Muscle of arm (tissue), 1 donor: ENCODE measurements at regions not wholly inside any gene's neighbourhood (a gene's known extent, or its start where the extent isn't known, plus 50 kb on each side); places are given as distances from the start of the nearest gene placed in this dataset.
"Not testable (repeated sequence)": the region's sequence is repeated elsewhere in the genome, so short reads cannot be mapped to it uniquely, and the experiment has no call there.

Source experiments
- DNase-seq: peaks from one replicate; pipeline ENCODE4 v3.0.0-alpha.2; 2013

DNA sequence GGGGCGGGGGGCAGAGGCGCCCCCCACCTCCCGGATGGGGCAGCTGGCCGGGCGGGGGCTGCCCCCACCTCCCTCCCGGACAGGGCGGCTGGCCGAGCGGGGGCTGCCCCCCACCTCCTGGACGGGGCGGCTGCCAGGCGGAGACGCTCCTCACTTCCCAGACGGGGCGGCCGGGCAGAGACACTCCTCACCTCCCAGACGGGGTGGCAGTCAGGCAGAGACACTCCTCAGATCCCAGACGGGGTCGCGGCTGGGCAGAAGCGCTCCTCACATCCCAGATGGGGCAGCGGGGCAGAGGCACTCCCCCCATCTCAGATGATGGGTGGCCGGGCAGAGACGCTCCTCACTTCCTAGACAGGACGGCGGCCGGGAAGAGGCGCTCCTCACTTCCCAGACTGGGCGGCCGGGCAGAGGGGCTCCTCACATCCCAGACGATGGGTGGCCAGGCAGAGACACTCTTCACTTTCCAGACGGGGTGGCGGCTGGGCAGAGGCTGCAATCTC, 240.1 kb downstream of the NPIPA7 start:
- DNase-seq, result not testable (repeated sequence)

GRCh38 chr16:16624367-16624766, 245.4 kb downstream of the NPIPA7 start:
- DNase-seq, result not testable (repeated sequence)

GRCh38 chr16:16625140-16625539, 246.2 kb downstream of the NPIPA7 start:
- not testable (repeated sequence) for DNase-seq

DNA sequence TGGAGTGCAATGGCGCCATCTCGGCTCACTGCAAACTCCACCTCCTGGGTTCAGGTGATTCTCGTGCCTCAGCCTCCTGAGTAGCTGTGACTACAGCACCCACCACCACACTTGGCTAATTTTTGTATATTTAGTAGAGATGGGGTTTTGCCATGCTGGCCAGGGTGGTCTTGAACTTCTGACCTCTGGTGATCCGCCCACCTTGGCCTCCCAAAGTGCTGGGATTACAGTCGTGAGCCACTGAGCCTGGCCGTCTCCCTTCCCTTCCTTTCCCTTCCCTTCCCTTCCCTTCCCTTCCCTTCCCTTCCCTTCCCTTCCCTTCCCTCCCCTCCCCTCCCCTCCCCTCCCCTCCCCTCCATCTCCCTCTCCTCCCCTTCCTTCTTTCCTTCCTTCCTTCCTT, 248.9 kb downstream of the NPIPA7 start:
- not testable (repeated sequence) for DNase-seq

GRCh38 chr16:16638231-16638630, 259.3 kb downstream of the NPIPA7 start:
- not testable (repeated sequence) for DNase-seq

- not testable (repeated sequence) for DNase-seq
Measured at GRCh38 chr16:16638714-16639113, 259.8 kb downstream of the NPIPA7 start.

DNA sequence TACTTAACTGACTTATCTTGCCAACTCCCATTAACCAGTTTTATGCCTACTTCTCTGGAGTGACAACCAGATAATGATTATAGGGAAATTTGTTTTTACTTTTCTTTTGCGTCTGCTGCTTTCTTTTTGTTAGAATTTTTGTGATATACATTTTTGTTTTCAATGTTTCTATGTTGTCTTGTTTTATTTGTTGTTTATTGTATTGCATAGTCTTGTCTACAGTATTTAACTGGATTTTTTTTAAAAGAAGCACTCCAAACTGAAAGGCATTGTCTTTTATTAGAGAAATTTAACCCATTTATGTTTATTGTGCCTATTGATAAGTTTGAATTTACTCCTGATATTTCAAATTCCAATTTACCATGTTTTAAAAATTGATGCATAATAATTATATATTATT, 264.9 kb downstream of the NPIPA7 start:
- not testable (repeated sequence) for DNase-seq

GRCh38 chr16:16648002-16648401, 269.1 kb downstream of the NPIPA7 start:
- not testable (repeated sequence) for DNase-seq

- not testable (repeated sequence) for DNase-seq
Measured at GRCh38 chr16:16672180-16672812, 293.4 kb downstream of the NPIPA7 start.

DNA sequence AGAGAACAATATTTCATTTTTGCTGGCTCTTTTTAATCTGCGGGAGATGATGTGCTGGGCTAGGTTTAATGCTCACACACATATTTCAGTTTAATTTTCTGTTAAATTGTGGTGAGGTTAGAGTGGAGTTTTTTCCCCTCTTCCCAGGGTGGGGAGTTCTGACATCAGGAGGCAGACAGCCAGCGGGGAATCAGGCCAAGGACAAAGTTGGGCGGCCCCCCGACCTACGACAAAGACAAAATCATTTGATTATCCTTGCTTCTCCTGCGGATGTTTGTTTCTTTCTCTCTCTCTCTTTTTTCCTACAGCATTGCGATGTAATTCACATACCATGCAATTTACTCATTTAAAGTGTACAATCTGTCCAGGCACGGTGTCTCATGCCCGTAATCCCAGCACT, 295.9 kb downstream of the NPIPA7 start:
- DNase-seq, result not testable (repeated sequence)

DNA sequence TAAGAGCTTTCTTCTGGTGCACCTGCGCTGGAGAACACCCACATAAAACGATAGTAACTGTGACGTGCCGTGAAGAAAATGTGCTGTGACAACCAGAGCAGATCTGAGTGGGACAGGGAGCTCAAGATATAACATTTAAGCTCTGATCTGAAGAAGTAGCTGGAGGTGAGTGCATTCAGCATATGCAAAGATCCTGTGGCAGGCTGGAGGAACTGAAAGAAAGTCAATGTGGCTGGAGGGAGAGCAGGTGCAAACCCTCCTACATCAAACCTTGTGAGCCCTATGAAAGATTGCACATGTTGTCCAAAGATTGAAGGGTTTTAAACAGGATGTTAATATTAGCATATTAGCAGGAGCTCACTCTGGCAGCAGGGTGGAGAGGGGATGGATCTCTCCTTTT, 342.9 kb downstream of the NPIPA7 start:
- not testable (repeated sequence) for DNase-seq

DNA sequence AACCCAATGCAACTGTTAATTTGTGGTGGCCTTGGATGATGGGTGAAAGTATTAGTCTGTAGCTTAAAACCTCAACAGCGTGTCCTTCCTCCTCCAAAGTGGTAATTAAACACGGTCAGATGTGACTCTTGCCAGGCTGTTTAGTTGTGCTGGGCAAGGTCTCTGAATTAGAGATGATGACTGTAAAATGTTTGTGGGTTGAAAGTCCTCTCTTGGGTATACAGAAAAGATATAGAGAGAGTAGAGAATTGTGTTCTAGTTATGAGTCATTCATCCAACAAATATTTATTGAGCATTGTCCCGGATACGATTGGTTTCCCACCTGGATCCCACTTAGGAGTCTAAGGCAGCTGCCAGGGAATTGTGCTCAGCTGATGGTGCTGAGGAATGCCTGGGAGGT, 343.7 kb downstream of the NPIPA7 start:
- not testable (repeated sequence) for DNase-seq

DNA sequence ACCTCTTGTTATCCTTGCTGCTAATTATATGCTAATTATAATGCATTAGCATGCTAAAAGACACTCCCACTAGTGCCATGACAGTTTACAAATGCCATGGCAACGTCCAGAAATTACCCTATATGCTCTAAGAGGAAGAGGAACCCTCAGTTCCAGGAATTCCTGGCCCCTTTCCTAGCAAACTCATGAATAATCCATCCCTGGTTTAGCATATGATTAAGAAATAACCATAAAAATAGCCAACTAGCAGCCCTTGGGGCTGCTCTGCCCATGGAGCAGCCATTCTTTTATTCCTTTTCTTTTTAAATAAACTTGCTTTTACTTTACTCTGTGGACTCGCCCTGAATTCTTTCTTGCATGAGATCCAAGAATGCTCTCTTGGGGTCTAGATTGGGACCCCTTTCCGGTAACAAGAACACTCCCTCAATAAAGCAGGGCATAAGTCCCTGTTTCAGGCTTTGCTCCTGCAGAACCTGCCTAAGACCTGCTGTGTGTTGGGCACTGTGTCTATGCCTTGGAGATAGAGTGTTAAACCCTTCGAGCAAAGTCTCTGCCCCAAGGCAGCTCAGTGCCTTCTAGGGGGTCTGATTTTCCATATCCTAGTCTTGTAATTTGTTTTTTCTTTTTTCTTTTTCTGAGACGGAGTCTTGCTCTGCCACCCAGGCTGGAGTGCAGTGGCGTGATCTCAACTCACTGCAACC, 345.0 kb downstream of the NPIPA7 start:
- not testable (repeated sequence) for DNase-seq

DNA sequence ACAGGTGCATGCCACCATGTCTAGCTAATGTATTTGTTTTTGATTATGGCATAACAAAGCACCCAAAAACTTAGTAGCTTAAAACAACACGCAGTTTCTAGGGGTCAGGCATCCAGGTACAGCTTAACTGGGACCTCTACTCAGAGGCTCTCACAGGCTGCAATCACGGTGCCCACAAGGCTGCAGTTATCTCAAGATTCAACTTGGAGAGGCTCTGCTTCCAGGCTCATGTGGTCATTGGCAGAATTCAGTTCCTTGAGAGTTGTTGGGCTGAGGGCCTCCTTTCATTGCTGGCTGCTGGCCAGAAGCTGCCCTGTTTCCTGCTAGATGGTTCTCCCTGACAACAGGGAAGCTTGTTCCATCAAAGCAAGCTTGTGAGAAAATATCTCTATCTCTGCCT, 348.1 kb downstream of the NPIPA7 start:
- DNase-seq, result not testable (repeated sequence)

DNA sequence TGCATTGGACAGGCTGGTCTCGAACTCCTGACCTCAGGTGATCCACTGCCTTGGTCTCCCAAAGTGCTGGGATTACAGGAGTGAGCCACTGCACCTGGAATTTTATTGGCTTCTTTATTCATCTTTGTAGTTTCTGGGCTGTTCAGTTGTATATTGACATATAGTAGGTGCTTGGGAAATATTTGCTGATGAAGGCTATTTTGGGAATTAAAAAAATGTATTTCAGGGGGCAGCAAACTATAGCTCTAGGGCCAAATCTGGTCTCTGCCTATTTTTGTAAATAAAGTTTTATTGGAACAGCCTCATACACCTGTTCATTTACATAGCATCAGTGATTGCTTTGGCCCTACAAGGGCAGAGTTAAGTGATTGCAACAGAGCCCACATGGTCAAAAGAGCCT, 363.6 kb downstream of the NPIPA7 start:
- not testable (repeated sequence) for DNase-seq

DNA sequence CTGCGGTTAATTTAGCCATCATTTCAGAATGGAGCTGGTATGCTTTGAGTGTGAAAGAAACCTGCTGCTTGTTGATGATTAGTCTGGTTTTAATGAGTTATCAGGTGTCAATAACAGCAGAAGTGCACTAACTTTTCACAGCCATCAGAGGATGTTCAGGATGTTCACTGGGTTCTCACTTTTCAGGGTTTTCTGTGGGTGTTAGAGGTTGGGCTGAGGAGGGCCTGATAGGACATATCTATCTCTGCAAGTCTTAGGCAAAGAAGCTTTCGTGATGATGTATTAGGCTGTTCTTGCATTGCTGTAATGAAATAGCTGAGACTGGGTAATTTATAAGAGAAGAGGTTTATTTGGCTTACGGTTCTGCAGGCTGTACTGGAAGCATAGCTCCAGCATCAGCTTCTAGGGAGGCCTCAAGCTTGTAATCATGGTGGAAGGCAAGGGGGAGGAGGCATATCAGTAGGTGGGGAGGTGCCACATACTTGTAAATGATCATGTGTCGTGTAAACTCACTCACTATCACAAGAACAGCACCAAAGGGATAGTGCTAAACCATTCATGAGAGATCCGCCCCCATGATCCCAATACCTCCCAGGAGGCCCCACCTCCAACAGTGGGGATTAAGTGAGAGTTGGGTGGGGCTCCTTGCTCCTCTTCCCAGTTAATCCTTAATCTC, 376.2 kb downstream of the NPIPA7 start:
- not testable (repeated sequence) for DNase-seq

DNA sequence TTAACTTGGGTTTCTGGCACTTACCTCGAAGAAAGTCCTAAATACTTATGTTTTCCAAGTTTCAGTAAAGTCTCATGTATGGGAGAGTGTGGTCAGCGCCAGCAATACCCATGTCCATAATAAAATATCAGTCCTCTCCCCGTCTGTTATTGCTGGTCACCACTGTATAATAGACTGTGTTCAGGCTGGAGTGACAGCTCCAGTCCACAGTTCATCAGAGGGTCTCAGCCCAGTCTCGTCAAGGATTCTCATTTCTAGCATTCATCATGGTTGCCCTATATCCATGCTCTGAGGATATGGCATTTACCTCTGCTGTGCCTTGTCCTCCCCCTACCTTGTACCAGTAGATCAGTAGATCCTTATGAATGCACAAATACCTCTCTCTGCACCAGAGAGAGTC, 384.5 kb downstream of the NPIPA7 start:
- DNase-seq, result no peak

GRCh38 chr16:16770717-16771116, 391.8 kb downstream of the NPIPA7 start:
- DNase-seq, result not testable (repeated sequence)

DNA sequence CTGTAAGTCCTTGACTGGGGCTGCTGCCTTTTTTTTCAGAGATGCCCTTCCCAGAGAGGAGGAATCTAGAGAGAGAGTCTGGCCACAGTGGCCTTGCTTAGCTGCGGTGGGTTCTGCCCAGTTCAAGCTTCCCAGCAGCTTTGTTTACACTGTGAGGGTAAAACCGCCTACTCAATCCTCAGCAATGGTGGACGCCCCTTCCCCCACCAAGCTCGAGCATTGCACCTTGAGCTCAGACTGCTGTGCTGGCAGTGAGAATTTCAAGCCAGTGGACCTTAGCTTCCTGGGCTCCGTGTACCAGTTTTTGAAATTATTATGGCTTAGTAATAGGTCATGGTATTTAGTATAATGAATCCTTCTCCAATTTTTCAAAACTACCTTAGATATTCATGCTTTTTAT, 395.4 kb downstream of the NPIPA7 start:
- no peak for DNase-seq

- no peak for DNase-seq
Measured at GRCh38 chr16:16778332-16778731, 399.4 kb downstream of the NPIPA7 start.

- DNase-seq, result no peak
Measured at GRCh38 chr16:16780588-16780987, 401.6 kb downstream of the NPIPA7 start.

- DNase-seq, result no peak
Measured at GRCh38 chr16:16782153-16782552, 403.2 kb downstream of the NPIPA7 start.

GRCh38 chr16:16788004-16788403, 409.1 kb downstream of the NPIPA7 start:
- DNase-seq, result no peak
